ENCODE measurements at regions not wholly inside any gene's neighbourhood (a gene's known extent, or its start where the extent isn't known, plus 50 kb on each side); places are given as distances from the start of the nearest gene placed in this dataset.

DNA sequence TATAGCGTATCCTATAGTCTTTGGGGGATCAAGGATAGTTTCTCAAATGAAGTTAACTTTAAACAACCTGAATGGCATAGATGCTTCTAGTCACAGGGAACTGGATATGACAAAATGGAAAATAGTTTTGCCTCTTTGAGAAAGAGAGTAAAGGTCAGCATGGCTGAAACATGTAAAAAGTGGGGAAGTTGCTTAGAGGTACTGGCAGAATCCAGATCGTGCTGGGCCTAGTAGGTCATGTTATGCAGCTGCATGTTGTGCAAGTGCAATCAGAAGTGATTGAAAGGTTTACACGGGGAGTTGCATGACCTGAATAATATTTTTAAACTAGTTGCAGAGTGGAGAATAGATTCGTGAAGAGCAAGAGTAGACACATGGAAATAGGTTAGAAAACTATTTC is 201.1 kb upstream of the HDAC9 start:
- TF ChIP-seq, protein P1, sequence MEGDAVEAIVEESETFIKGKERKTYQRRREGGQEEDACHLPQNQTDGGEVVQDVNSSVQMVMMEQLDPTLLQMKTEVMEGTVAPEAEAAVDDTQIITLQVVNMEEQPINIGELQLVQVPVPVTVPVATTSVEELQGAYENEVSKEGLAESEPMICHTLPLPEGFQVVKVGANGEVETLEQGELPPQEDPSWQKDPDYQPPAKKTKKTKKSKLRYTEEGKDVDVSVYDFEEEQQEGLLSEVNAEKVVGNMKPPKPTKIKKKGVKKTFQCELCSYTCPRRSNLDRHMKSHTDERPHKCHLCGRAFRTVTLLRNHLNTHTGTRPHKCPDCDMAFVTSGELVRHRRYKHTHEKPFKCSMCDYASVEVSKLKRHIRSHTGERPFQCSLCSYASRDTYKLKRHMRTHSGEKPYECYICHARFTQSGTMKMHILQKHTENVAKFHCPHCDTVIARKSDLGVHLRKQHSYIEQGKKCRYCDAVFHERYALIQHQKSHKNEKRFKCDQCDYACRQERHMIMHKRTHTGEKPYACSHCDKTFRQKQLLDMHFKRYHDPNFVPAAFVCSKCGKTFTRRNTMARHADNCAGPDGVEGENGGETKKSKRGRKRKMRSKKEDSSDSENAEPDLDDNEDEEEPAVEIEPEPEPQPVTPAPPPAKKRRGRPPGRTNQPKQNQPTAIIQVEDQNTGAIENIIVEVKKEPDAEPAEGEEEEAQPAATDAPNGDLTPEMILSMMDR (conservative IDR thresholded peaks at IDR 0.05; ENCODE audit: low read depth, low read length): no peak
- TF ChIP-seq EZH2phosphoT487 (IDR thresholded peaks at IDR 0.05; ENCODE audit: borderline replicate concordance, low read length): no peak
- TF ChIP-seq EZH2 (IDR thresholded peaks at IDR 0.05; ENCODE audit: low read length, unreplicated experiment): no peak
